PC-9 (cell line): ENCODE measurements at regions not wholly inside any gene's neighbourhood (a gene's known extent, or its start where the extent isn't known, plus 50 kb on each side); places are given as distances from the start of the nearest gene placed in this dataset.

Experiments used
- EZH2 ChIP-seq: fragments of 200-600 bp; sonication (generic); IDR thresholded peaks from 2 replicates; pipeline ENCODE4 v1.8.0; 2017; ENCODE audit warnings: antibody characterized with exemption, low read depth
- TF ChIP-seq, protein P1 (sequence below): fragments of 200-600 bp; sonication (generic); conservative IDR thresholded peaks from 2 replicates; pipeline ENCODE4 v1.6.1; 2017; ENCODE audit warnings: mixed run types, antibody characterized with exemption, mild to moderate bottlenecking, moderate library complexity

DNA sequence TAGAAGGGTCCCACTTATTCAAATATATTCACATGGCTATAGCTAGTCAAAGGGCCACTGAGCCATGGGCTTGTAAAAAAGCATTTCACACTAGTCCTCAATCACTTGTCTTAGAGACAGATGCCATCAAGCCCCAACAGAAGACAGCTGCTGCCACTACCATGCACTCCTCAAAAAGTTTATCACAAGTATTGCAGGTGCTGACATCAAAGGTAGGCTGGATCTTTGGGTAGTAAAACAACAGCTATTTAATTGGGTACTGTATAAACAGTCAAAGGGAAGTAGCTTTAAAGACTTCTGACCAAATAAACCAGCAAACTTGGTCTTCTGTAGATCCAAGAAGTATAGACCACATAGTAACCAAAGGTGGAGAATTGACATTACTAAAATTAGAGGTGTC is 59.2 kb upstream of the FER start:
- TF ChIP-seq, protein P1, sequence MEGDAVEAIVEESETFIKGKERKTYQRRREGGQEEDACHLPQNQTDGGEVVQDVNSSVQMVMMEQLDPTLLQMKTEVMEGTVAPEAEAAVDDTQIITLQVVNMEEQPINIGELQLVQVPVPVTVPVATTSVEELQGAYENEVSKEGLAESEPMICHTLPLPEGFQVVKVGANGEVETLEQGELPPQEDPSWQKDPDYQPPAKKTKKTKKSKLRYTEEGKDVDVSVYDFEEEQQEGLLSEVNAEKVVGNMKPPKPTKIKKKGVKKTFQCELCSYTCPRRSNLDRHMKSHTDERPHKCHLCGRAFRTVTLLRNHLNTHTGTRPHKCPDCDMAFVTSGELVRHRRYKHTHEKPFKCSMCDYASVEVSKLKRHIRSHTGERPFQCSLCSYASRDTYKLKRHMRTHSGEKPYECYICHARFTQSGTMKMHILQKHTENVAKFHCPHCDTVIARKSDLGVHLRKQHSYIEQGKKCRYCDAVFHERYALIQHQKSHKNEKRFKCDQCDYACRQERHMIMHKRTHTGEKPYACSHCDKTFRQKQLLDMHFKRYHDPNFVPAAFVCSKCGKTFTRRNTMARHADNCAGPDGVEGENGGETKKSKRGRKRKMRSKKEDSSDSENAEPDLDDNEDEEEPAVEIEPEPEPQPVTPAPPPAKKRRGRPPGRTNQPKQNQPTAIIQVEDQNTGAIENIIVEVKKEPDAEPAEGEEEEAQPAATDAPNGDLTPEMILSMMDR = no peak
- TF ChIP-seq EZH2 = no peak
